Smooth muscle cell (in vitro differentiated cells): ENCODE measurements at regions not wholly inside any gene's neighbourhood (a gene's known extent, or its start where the extent isn't known, plus 50 kb on each side); places are given as distances from the start of the nearest gene placed in this dataset.

ENCODE experiments used
- DNase-seq: peaks from one replicate; lab custom pipeline; 2025; ENCODE audit not compliant: unreplicated experiment; lab: John Stamatoyannopoulos, UW
- H2AFZ ChIP-seq: fragments of 200-600 bp; sonication (generic); 2 replicates; pipeline ENCODE4 v1.6.0; 2016; ENCODE audit warnings: antibody characterized with exemption, low read depth, mild to moderate bottlenecking
- H3F3A ChIP-seq: fragments of 200-600 bp; sonication (generic); 2 replicates; pipeline ENCODE4 v1.6.0; 2017; ENCODE audit warnings: antibody characterized with exemption, low read depth
- H3K27ac ChIP-seq: fragments of 200-600 bp; sonication (generic); 2 replicates; pipeline ENCODE4 v1.5.1; 2016; ENCODE audit warnings: low read depth, mild to moderate bottlenecking
- H3K27me3 ChIP-seq: fragments of 200-600 bp; sonication (generic); 2 replicates; pipeline ENCODE4 v1.6.1; 2016; ENCODE audit warnings: low read depth, mild to moderate bottlenecking
- H3K36me3 ChIP-seq: fragments of 200-600 bp; sonication (generic); 2 replicates; pipeline ENCODE4 v1.5.1; 2016; ENCODE audit warnings: low read depth
- H3K4me1 ChIP-seq: fragments of 200-600 bp; sonication (generic); 2 replicates; pipeline ENCODE4 v1.5.1; 2016; ENCODE audit warnings: low read depth
- H3K4me2 ChIP-seq: fragments of 200-600 bp; sonication (generic); 2 replicates; pipeline ENCODE4 v1.6.0; 2016; ENCODE audit warnings: mild to moderate bottlenecking
- H3K4me3 ChIP-seq: fragments of 200-600 bp; sonication (generic); 2 replicates; pipeline ENCODE4 v1.5.1; 2016; ENCODE audit warnings: mild to moderate bottlenecking
- H3K79me2 ChIP-seq: fragments of 200-600 bp; sonication (generic); 2 replicates; pipeline ENCODE4 v1.6.0; 2016; ENCODE audit warnings: low read depth, mild to moderate bottlenecking
- H3K9ac ChIP-seq: fragments of 200-600 bp; sonication (generic); 2 replicates; pipeline ENCODE4 v1.6.0; 2016; ENCODE audit warnings: low read depth
- H3K9me3 ChIP-seq: fragments of 200-600 bp; sonication (generic); replicated peaks from 2 replicates; pipeline ENCODE4 v1.5.1; 2016; ENCODE audit warnings: low read depth
- H4K20me1 ChIP-seq: fragments of 200-600 bp; sonication (generic); 2 replicates; pipeline ENCODE4 v1.6.0; 2016; ENCODE audit warnings: low read depth
- CTCF ChIP-seq: fragments of 200-600 bp; sonication (generic); IDR thresholded peaks from 2 replicates; pipeline ENCODE4 v1.5.1; 2017; ENCODE audit warnings: borderline replicate concordance, mild to moderate bottlenecking, antibody characterized with exemption; ENCODE audit not compliant: insufficient read depth, poor library complexity, severe bottlenecking
- WGBS: methylation state at CpG from one replicate; pipeline ENCODE4 v1.1.7; 2016; ENCODE audit warnings: low lambda C conversion rate; 5-methylcytosine and 5-hydroxymethylcytosine counted together

GRCh38 chr1:177377866-177378265, 207.1 kb downstream of the BRINP2 start:
- no peak for DNase-seq
- H3K36me3 ChIP-seq: no peaks in the 10 kb centered on the region
- no peak overlapping the region for H2AFZ ChIP-seq
- no peak for TF ChIP-seq CTCF
- H3K9ac ChIP-seq: no peak overlapping the region
- H3K4me2 ChIP-seq: no peak overlapping the region
- H3K27ac ChIP-seq: no peak overlapping the region
- no peaks in the 10 kb centered on the region for H3K79me2 ChIP-seq
- H3F3A ChIP-seq: no peaks in the 10 kb centered on the region
- no peaks in the 10 kb centered on the region for H4K20me1 ChIP-seq
- no peaks in the 10 kb centered on the region for H3K27me3 ChIP-seq
- H3K9me3 ChIP-seq: no peaks in the 10 kb centered on the region
- WGBS: 82% methylated on average over 2 of the region's 2 CpGs
- no peaks in the 10 kb centered on the region for H3K4me1 ChIP-seq
- H3K4me3 ChIP-seq: no peak overlapping the region

GRCh38 chr1:177368255-177368654, 197.5 kb downstream of the BRINP2 start:
- TF ChIP-seq CTCF: no peak
- H3K4me3 ChIP-seq: no peak overlapping the region
- no peak for DNase-seq
- H3K4me1 ChIP-seq: no peaks in the 10 kb centered on the region
- no peak overlapping the region for H3K27ac ChIP-seq
- H3F3A ChIP-seq: no peaks in the 10 kb centered on the region
- no peaks in the 10 kb centered on the region for H3K79me2 ChIP-seq
- no peak overlapping the region for H2AFZ ChIP-seq
- no peaks in the 10 kb centered on the region for H3K36me3 ChIP-seq
- no peak overlapping the region for H3K4me2 ChIP-seq
- no peaks in the 10 kb centered on the region for H3K9me3 ChIP-seq
- H4K20me1 ChIP-seq: no peaks in the 10 kb centered on the region
- no peaks in the 10 kb centered on the region for H3K27me3 ChIP-seq
- no peak overlapping the region for H3K9ac ChIP-seq

- Histone ChIP-seq H3K27me3 (no peaks in the 10 kb centered on the region), H3K79me2 (no peaks in the 10 kb centered on the region), H3F3A (no peaks in the 10 kb centered on the region), H4K20me1 (no peaks in the 10 kb centered on the region), H3K36me3 (no peaks in the 10 kb centered on the region), H3K27ac (no peak overlapping the region), H3K4me2 (no peak overlapping the region), H3K9ac (no peak overlapping the region), H3K9me3 (no peaks in the 10 kb centered on the region), H3K4me1 (no peaks in the 10 kb centered on the region), H2AFZ (no peak overlapping the region), H3K4me3 (no peak overlapping the region)
- DNase-seq: no peak
- TF ChIP-seq CTCF: no peak
- 87% methylated on average over 2 of the region's 2 CpGs for WGBS
Measured at GRCh38 chr1:177366091-177366490, 195.3 kb downstream of the BRINP2 start.

- Histone ChIP-seq H3K27ac (no peak overlapping the region), H3F3A (no peaks in the 10 kb centered on the region), H2AFZ (no peak overlapping the region), H3K27me3 (no peaks in the 10 kb centered on the region), H3K4me1 (no peaks in the 10 kb centered on the region), H3K4me3 (no peak overlapping the region), H3K36me3 (no peaks in the 10 kb centered on the region), H4K20me1 (no peaks in the 10 kb centered on the region), H3K79me2 (no peaks in the 10 kb centered on the region), H3K4me2 (no peak overlapping the region), H3K9ac (no peak overlapping the region), H3K9me3 (no peaks in the 10 kb centered on the region)
- WGBS: 84% methylated on average over 2 of the region's 2 CpGs
- DNase-seq: no peak
- TF ChIP-seq CTCF: no peak
Measured at GRCh38 chr1:177360791-177361190, 190.0 kb downstream of the BRINP2 start.
